GM18907 (cell line): ENCODE measurements at regions not wholly inside any gene's neighbourhood (a gene's known extent, or its start where the extent isn't known, plus 50 kb on each side); places are given as distances from the start of the nearest gene placed in this dataset.

Experiments used
- ATAC-seq: cut with Tn5 transposase; IDR thresholded peaks from one replicate; pipeline ENCODE4 v1.9.1; 2021; ENCODE audit warnings: mild to moderate bottlenecking, moderate library complexity; ENCODE audit not compliant: unreplicated experiment

- ATAC-seq: no peak
Observed at GRCh38 chr4:160175064-160175643, 1072.3 kb downstream of the RAPGEF2 start.

GRCh38 chr4:160180211-160180610, 1077.3 kb downstream of the RAPGEF2 start:
- no peak for ATAC-seq

- no peak for ATAC-seq
Observed at GRCh38 chr4:160182727-160183126, 1079.8 kb downstream of the RAPGEF2 start.

GRCh38 chr4:160184884-160185283, 1082.0 kb downstream of the RAPGEF2 start:
- no peak for ATAC-seq

GRCh38 chr4:160193787-160194186, 1090.9 kb downstream of the RAPGEF2 start:
- ATAC-seq: no peak

- no peak for ATAC-seq
Observed at GRCh38 chr4:160194716-160195115, 1091.8 kb downstream of the RAPGEF2 start.

- ATAC-seq: peak; percentile 65
Observed at GRCh38 chr4:160202802-160203201, 1099.9 kb downstream of the RAPGEF2 start.

- no peak for ATAC-seq
Observed at GRCh38 chr4:160212078-160212477, 1109.2 kb downstream of the RAPGEF2 start.

GRCh38 chr4:160213366-160213765, 1110.5 kb downstream of the RAPGEF2 start:
- ATAC-seq: no peak

GRCh38 chr4:160217352-160217751, 1114.5 kb downstream of the RAPGEF2 start:
- no peak for ATAC-seq

GRCh38 chr4:160224049-160224448, 1121.2 kb downstream of the RAPGEF2 start:
- no peak for ATAC-seq

GRCh38 chr4:160233141-160233540, 1130.3 kb downstream of the RAPGEF2 start:
- no peak for ATAC-seq

GRCh38 chr4:160235285-160235684, 1132.4 kb downstream of the RAPGEF2 start:
- ATAC-seq: no peak

GRCh38 chr4:160235771-160236170, 1132.9 kb downstream of the RAPGEF2 start:
- ATAC-seq: no peak

GRCh38 chr4:160238790-160239189, 1135.9 kb downstream of the RAPGEF2 start:
- no peak for ATAC-seq

GRCh38 chr4:160247091-160247656, 1144.3 kb downstream of the RAPGEF2 start:
- ATAC-seq: no peak

- no peak for ATAC-seq
Observed at GRCh38 chr4:160251522-160252170, 1148.8 kb downstream of the RAPGEF2 start.

- no peak for ATAC-seq
Observed at GRCh38 chr4:160257318-160257717, 1154.4 kb downstream of the RAPGEF2 start.

- ATAC-seq: no peak
Observed at GRCh38 chr4:160265014-160265413, 1162.1 kb downstream of the RAPGEF2 start.

GRCh38 chr4:160265836-160266235, 1163.0 kb downstream of the RAPGEF2 start:
- ATAC-seq: no peak

GRCh38 chr4:160276785-160277325, 1174.0 kb downstream of the RAPGEF2 start:
- no peak for ATAC-seq

GRCh38 chr4:160283081-160283480, 1180.2 kb downstream of the RAPGEF2 start:
- ATAC-seq: no peak
